ENCODE measurements at regions not wholly inside any gene's neighbourhood (a gene's known extent, or its start where the extent isn't known, plus 50 kb on each side); places are given as distances from the start of the nearest gene placed in this dataset.
"Not testable (repeated sequence)": the region's sequence is repeated elsewhere in the genome, so short reads cannot be mapped to it uniquely, and the experiment has no call there.

DNA sequence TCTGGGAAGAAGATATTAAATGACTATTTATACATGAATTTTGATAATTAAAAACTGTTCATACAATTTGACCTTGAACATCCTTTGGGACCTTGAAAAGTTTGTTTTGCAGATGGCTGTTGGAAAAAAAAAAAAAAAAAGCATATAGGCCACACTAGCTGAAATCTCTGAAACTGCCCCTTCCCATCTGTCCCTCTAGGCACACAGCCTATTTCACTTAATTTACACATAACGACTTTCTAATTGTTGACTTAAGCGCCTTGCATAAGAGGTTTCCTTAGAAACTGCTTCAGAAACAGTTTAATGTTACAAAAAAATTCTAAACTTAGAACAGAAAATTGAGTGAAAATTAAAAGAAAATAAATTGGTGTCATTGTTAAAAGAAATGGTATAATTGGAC lies 131.0 kb downstream of the COX18 start:
- DNase-seq (ENCODE audit: low read depth): no peak

DNA sequence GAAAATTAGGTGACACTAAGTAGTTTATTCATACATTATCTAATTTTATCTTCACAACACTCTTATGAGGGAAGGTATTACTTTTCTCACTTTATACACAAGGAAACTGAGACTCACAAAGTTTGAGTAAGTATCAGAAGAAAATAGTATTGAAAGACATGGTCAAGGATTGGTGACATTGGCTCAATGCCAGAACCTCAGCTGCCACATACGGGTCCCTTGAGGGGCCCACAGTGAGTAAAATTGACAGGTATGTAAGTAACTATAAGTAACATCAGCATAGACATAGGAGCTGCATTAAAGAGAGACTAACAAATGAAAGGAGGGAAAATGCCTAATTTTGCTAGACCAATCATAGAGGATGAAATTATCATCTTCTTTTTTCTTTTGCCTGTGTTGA lies 134.1 kb downstream of the COX18 start:
- DNase-seq (ENCODE audit: low read depth): no peak

DNA sequence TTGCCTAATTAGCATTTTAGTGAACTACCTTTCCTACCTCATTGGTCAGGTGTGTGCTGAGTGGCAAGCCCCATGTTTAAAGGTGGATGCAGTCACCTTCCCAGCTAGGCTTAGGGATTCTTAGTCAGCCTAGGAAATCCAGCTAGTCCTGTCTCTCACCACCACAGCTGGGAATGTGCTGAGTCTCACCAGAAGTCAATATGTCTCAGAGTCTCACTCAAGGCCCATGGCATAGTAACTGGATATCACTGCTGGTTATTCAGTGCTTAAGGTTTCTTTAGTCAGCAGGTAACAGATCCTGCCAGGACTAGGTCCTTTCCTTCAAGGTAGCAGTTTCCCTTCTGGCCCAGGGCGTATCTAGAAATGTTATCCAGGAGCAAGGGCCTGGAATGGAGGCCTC lies 136.5 kb downstream of the COX18 start:
- DNase-seq (ENCODE audit: low read depth): no peak

DNA sequence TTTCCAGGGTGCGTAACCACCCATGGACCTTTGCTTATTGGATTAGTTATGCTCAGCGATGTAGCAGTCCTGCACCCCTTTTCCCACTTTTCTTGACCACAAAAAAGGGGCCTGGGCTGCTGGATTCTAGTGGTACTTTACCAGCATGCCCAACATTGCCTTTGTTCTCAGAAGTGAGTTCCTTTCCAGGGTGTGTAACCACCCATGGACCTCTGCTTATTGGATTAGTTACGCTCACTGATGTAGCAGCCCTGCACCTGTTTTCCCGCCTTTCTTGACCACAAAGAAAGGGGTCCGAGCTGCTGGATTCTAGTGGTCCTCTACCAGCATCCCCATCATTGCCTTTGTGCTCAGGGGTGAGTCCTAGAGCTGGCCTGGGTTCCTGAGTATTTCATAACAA lies 138.2 kb downstream of the COX18 start:
- DNase-seq (ENCODE audit: low read depth): no peak

DNA sequence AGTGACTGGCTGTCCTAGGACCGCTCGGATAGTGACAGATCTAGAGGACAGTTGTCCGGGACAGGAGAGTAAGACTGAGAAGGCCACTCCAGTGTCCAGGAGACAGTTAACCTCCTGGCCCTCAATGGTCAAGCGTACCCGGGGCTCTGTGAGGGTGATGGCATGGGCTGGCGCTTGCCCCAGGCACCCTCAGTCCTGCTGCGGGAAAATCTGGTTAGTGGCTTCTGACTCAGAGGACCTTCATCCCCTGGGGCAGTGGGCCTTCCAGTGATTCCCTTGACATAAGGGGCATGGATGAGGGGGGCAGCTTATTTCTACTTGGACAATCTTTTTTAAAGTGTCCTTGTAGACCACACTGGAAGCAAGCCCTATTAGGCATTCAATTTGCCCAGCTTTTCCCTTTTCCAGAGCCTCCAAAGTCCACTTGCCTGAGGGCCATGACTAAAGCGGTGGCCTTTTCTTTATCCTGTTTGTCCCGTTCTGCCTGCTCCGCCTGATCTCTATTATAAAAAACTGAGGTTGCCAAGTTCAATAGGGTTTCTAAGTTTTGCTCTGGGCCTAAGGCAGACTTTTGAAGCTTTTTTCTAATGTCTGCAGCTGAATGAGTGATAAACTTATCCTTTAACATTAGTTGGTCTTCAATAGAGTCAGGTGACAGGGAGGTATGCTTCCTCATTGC lies 139.8 kb downstream of the COX18 start:
- DNase-seq (ENCODE audit: low read depth): not testable (repeated sequence)

DNA sequence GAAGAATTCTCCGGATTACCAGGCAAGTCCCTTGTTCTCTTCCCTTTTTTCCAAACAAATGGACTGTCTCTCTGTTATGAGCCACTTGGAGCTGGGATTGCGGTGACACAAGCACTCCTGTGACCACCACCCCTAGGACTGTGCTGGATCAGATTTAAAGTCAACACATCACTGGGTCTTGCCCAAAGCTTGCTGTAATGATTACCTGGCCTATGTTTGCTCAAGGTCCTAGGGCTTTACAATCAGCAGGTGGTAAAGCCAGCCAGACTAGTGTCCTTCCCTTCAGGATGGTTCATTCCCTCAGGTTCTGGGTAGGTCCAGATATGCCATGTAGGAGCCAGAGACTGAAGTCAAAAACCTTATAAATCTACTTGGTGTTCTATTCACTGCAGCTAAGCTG lies 144.7 kb downstream of the COX18 start:
- no peak for DNase-seq (ENCODE audit: low read depth)

DNA sequence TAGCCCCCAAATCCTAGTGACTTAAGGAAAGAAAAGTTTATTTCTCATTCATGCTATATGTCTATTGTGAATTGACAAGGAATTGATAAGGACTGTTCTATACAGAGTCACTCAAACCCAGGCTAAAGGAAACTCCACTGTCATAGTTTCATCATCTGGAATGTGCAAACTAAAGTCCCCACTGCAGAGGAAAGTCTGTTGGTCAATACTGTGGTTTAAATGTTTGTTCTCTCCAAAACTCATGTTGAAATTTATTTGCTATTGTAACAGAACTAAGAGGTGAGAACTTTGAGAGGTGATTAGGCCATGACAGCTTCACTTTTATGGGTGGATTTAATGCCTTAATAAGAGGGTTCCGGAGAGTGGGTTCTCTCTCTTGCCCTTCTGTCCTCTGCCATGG lies 149.6 kb downstream of the COX18 start:
- no peak for DNase-seq (ENCODE audit: low read depth)

DNA sequence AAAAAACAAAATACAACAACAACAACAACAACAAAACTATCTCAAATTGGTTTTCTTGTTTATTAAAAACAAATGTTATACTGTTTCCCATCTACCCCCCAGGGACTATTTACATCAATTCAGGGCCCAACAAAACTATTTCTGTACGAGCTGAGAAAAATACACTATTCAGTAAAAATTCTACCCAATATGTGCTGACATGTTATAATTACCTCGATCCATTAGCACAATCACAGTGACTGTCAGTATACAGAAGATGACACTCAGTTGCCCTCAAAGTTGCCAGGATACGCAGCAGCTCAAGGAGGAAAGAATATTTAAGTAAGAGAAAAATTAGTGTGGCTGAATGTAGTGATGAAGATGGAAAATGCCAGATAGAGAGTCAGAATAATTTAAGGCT lies 150.1 kb downstream of the COX18 start:
- DNase-seq (ENCODE audit: low read depth): no peak

DNA sequence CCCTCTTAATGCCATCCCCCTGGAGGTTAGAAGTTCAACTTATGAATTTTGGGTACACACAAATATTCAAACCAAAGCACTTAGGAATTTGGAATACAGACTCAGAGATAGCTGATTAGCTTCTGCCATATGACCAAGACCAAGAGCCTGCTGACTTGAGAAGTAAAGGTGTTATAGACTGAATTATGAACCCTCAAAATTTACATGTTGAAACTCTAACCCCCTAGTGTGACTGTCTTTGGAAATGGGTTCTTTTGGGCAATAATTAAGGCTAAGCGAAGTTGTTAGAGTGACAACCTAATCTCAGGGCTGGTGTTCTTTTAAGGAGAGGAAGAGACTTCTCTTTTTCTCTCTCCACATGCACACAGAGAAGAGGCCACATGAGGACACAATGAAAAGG lies 151.2 kb downstream of the COX18 start:
- no peak for DNase-seq (ENCODE audit: low read depth)

DNA sequence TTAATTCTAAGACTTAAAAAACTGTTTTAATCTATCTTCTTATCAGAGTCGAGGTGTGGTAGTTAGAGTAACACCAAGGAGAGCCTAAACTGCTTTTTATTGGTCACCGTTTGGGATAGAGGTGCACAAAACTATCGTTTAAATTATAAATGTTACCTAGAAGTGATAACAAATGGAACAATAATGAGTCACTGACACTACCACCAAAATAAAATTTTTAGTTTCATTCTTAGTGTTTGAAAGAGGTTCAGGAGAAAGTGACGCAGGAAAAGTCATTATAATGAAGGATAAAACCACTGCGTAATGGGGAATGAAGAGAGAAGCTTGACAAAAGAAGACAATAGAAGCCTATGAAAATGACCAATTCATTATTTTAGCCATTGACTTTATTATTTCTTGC lies 158.2 kb downstream of the COX18 start:
- DNase-seq (ENCODE audit: low read depth): no peak

DNA sequence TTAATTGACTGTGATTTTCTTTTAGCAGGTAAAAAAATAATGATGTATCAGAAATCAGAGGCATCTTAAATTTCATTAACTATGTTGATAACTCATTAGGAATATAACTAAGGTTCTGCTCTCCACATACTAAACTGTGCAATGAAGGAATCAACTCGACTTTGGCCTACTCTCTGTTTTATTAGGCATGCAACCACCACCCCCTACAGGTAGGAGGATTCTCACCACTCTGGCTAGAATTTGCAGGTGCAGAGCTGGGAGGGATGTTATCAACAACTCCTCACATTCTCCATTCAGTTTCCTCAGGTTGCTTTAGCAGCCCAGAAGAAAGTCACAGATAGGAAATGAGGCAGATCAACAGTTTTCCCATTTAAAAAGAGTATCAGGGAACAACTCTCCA lies 160.1 kb downstream of the COX18 start:
- DNase-seq (ENCODE audit: low read depth): no peak

DNA sequence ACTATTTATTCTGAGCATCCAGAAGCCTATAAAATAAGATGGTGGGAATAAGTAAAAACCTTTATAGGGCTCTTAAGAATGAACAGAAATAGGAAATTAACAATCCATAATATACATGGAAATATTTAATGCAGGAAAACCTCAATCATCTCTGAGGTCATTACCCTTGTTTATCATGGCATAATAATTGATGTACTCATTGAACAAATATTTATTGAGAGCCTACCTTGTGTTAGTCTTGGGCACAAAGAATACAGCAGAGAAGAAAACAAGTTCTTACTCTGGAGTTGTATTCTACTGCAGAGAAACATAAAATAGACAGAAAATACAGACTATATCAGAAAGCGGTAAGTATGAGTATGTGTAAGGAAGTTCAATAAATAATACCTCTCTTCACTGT lies 167.2 kb downstream of the COX18 start:
- DNase-seq (ENCODE audit: low read depth): no peak

DNA sequence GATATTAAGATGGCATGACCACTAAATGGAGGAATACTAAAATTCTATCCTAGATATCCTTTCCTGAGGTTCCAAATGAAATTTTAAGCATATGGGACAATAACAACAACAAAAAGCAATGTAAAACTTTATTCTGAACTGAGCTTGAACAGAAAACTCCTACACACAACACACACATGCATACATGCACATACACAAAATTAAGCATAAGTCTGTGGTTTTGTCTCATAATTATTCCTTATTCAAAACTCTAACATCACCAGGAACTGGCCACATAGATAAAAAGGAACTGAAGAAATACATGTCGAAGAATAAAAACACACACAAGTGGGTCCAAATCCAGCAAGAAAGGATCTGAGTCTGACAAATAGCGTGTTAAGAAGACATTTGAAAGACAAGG lies 168.0 kb downstream of the COX18 start:
- no peak for DNase-seq (ENCODE audit: low read depth)

DNA sequence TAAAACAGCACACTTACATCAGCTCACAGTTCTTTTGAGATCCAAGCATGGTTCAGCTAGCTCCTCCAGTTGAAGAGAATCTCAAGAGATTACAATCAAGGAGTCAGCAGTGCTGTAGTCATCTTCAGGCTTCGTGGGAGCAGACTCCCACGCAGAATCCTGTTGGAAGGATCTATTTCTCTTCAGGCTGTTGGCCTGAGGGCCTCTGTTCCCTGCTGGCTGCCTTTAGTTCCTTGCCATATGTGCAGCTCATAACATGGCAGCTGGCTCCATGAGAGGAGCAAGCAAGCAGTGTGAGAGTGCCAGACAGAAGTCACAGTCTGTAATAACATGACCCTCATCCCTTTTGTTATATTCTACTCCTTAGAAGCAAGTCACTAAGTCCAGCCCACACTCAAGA lies 168.6 kb downstream of the COX18 start:
- no peak for DNase-seq (ENCODE audit: low read depth)

DNA sequence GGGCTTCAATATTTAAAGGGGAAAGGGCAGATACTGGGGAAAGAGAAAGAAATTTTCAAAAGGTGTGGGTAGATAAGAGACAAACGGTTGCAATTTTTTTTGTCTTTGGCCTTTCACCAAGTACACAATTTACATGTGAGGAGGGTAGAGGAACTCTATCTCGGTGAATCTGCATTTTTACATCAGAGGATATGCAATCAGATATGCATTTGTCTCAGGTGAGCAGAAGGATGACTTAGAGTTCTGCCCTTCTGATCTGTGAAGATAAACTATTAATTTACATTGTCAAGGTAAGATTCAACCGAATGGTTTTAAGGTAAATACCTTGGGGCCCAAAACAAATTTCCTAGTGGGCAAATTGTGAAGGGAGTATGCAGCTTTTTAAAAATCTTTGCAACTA lies 169.9 kb downstream of the COX18 start:
- no peak for DNase-seq (ENCODE audit: low read depth)

DNA sequence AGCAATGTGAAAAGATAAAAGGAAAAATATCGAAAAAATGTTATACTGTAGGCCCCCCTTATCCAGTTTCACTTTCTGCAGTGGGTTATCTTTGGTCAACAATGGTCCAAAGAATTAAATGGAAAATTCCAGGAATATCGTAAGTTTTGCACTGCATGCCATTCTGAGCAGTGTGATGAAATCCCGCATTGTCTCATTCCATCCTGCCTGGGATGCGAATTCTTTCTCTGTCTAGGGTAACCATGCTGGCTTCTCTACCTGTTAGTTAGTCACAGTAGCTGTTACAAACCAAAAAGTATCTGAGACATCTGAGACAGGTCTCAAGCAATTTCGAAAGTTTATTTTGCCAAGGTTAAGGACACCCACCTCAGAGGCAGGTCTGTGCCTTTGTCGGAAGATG lies 170.3 kb downstream of the COX18 start:
- DNase-seq (ENCODE audit: low read depth): no peak

DNA sequence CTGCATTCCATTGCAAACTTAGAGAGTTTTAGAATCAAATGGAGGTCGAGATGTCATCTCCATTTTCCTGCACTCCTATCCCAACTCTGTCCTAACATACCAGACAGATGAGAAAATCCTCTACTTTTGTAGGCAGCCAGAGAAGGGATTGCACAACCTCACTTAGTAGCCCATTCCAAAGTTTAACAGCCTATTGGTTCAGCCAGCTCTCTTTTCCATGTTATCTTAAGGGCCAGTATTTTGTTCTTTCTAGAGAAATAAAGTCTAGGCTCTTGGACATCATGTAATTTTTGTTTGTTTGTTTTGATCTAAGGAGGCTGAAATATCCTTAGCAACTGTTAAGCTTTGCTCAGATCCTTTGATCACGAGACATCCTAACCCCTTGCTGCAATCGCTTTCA lies 173.0 kb downstream of the COX18 start:
- no peak for DNase-seq (ENCODE audit: low read depth)

DNA sequence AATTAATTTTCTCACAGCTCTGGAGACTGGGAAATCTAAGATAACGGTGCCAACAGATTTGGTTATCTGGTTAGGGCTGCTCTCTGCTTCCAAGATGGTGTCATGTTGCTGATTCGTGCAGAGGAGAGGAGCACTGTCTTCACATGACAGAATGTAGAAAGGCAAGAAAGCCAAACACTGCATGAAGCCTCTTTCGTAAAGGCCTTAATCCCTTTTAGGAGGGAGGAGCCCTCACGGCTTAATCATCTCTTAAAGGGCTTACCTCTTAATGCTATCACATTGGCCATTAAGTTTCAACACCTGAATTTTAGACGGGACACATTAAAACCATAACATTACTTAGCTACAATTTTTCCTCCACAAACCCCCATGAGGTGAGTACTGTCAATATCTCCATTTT lies 174.1 kb downstream of the COX18 start:
- no peak for DNase-seq (ENCODE audit: low read depth)

DNA sequence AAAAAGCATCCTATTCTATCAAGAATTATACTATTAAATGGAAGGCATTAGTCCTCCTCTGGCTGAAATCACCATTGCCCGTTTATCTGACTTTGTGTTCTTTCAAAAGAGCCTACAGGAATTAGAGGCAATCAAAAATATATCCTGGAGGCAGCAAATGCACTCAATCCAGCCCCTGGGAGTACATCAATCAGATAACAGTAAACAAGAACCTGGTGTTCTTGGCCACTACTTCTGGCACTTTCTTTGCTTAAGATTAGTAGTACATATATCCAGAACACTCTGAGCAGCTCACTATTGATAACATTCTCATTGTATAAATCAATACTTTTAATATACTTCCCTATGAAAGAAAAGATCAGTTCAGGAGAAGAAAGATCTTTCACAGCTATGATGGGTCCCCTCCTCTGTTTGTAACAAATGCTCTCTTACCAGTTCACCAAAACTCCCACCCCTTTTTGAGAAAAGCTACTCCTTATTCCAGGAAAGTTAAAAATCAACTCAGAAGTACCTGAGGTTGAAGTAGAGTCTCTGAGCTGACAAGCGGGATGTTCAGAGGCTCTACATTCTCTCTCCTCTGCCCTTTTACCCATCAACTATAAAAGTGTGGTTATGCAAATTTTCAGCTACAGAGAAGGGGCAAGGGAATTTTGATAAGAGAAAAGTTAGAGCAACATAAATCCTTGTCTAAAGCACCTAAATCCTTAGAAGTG lies 176.0 kb downstream of the COX18 start:
- DNase-seq (ENCODE audit: low read depth): no peak

DNA sequence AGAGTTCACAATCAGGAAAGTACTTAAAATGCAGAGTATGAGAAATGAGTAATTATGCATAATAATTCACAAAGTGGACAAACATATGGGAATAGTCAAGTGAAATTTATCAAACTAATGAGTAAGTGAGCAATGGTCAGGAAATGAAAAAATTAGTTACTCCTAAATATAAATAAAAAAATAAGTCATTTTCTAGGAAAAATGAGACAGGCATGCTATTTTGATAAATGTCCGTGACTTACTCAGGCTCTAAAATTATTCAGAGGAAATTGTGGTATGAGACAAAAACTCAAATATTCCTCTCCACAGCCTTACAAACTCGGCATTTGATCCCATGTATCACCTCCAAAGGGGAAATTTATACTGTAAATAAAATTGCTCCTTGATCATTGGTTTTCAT lies 181.2 kb downstream of the COX18 start:
- DNase-seq (ENCODE audit: low read depth): no peak

DNA sequence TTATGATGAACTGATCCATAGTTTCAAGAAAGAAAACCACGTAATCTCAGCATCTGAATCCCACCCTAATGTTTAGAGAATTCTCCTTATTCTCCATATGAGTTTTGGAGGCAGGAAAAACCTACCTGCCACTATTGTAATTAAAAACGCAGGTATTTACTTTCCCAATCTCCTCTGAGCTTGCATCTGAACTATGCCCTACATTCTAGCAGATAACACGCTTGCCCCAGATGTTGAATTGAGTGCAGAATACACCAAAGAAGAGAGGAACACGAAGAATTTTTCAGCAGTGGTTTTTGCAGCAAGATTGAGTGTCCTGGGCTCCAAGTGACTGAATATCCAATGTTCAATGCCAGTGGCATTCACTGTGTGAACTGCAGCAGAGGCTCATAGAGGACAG lies 182.4 kb downstream of the COX18 start:
- no peak for DNase-seq (ENCODE audit: low read depth)

DNA sequence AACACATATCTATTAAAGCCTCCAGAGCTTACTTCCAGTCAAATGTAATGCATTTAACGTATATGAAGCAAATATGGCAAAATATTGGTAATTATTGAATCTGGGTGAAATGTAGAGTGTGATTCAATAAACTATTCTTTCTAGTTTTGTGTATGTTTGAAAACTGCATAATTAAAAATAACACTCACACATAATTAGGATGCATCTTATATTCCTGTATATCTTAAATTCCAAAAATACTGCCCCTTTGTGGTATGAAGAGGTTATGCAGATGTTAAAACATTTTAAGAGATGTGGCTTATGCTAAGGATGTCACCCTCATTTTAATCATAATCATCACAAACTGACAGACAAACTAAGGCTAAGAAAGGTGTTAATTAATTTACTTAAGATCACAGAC lies 182.9 kb downstream of the COX18 start:
- DNase-seq (ENCODE audit: low read depth): no peak

DNA sequence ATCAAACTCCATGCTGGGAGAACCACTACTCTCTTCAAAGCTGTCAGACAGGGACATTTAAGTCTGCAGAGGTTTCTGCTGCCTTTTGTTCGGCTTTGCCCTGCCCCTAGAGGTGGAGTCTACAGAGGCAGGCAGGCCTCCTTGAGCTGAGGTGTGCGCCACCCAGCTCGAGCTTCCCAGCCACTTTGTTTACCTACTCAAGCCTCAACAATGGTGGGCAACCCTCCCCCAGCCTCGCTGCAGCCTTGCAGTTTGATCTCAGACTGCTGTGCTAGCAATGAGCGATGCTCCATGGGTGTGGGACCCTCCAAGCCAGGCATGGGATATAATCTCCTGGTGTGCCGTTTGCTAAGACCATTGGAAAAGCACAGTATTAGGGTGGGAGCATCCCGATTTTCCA lies 185.3 kb downstream of the COX18 start:
- DNase-seq (ENCODE audit: low read depth): not testable (repeated sequence)

DNA sequence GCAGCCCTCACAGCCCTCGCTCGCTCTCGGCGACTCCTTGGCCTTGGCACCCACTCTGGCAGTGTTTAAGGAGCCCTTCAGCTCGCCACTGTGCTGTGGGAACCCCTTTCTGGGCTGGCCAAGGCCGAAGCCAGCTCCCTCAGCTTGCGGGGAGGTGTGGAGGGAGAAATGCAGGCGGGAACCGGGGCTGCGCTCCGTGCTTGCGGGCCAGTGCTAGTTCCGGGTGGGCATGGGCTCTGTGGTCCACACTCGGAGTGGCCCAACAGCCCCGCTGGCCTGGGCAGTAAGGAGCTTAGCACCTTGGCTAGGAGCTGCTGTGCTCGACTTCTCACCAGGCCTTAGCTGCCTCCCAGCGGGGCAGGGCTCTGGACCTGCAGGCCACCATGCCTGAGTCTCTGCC lies 192.6 kb downstream of the COX18 start:
- no peak for DNase-seq (ENCODE audit: low read depth)

All from forelimb muscle (tissue), 1 donor.